ENCODE measurements at regions not wholly inside any gene's neighbourhood (a gene's known extent, or its start where the extent isn't known, plus 50 kb on each side); places are given as distances from the start of the nearest gene placed in this dataset.

GRCh38 chr4:188197566-188197965 is 58.3 kb downstream of the TRIML1 start:
- in situ Hi-C loops (cut with MboI; ENCODE audit: low sequenced_read_pairs): no loop called here
- H3K9me3 ChIP-seq: no peaks in the 10 kb centered on the region
- no peaks in the 10 kb centered on the region for H3K4me1 ChIP-seq
- no peak for DNase-seq (ENCODE audit: low spot score in 2 of 2)
- no peaks in the 10 kb centered on the region for H3K36me3 ChIP-seq (replicated peaks)
- H3K4me3 ChIP-seq: no peak overlapping the region
- no peaks in the 10 kb centered on the region for H3K27me3 ChIP-seq (ENCODE audit: low read depth)

- Histone ChIP-seq H3K4me1 (no peaks in the 10 kb centered on the region), H3K9me3 (no peaks in the 10 kb centered on the region), H3K4me3 (no peak overlapping the region), H3K27me3 (ENCODE audit: low read depth) (no peaks in the 10 kb centered on the region), H3K36me3 (replicated peaks) (no peaks in the 10 kb centered on the region)
- no peak for DNase-seq (ENCODE audit: low spot score in 2 of 2)
- in situ Hi-C loops (cut with MboI; ENCODE audit: low sequenced_read_pairs): no loop called here
These were observed 59.9 kb downstream of the TRIML1 start for GRCh38 chr4:188198982-188199792.

- in situ Hi-C loops (cut with MboI; ENCODE audit: low sequenced_read_pairs): no loop called here
- no peak for DNase-seq (ENCODE audit: low spot score in 2 of 2)
These were observed 62.6 kb downstream of the TRIML1 start for GRCh38 chr4:188201851-188202250.

DNA sequence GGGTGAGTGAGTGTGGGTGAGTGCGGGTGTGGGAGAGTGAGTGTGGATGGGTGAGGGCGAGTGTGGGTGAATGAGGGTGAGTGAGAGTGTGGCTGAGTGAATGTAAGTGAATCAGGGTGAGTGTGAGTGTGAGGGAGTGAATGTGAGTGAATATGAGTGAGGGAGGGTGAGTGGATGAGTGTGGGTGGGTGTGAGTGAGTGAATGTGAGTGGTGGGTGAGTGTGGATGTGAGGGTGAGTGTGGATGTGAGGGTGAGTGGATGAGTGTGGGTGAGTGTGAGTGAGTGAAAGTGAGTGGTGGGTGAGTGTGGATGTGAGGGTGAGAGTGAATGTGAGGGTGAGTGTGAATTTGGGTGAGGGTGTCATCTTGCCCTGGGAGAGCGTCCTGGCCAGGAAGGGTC is 67.5 kb downstream of the TRIML1 start:
- H3K4me3 ChIP-seq: no peak overlapping the region
- H3K36me3 ChIP-seq (replicated peaks): no peaks in the 10 kb centered on the region
- no peaks in the 10 kb centered on the region for H3K9me3 ChIP-seq
- DNase-seq (ENCODE audit: low spot score in 2 of 2): no peak
- no peaks in the 10 kb centered on the region for H3K27me3 ChIP-seq (ENCODE audit: low read depth)
- in situ Hi-C loops (cut with MboI; ENCODE audit: low sequenced_read_pairs): no loop called here
- H3K4me1 ChIP-seq: no peaks in the 10 kb centered on the region

More at GRCh38 chr4:188201851-188202250, 62.6 kb downstream of the TRIML1 start:
- H3K4me3 ChIP-seq: no peak overlapping the region
- no peaks in the 10 kb centered on the region for H3K36me3 ChIP-seq (replicated peaks)
- no peaks in the 10 kb centered on the region for H3K27me3 ChIP-seq (ENCODE audit: low read depth)
- no peaks in the 10 kb centered on the region for H3K4me1 ChIP-seq
- no peaks in the 10 kb centered on the region for H3K9me3 ChIP-seq

GRCh38 chr4:188214861-188215260 is 75.6 kb downstream of the TRIML1 start:
- H3K36me3 ChIP-seq (replicated peaks): no peaks in the 10 kb centered on the region
- DNase-seq (ENCODE audit: low spot score in 2 of 2): no peak

GRCh38 chr4:188218392-188218791 is 79.2 kb downstream of the TRIML1 start:
- Histone ChIP-seq H3K4me3 (no peak overlapping the region), H3K9me3 (no peaks in the 10 kb centered on the region), H3K4me1 (no peaks in the 10 kb centered on the region), H3K27me3 (ENCODE audit: low read depth) (no peaks in the 10 kb centered on the region), H3K36me3 (replicated peaks) (no peaks in the 10 kb centered on the region)
- in situ Hi-C loops (cut with MboI; ENCODE audit: low sequenced_read_pairs): no loop called here
- DNase-seq (ENCODE audit: low spot score in 2 of 2): no peak

More at GRCh38 chr4:188214861-188215260, 75.6 kb downstream of the TRIML1 start:
- in situ Hi-C loops (cut with MboI; ENCODE audit: low sequenced_read_pairs): no loop called here
- H3K4me1 ChIP-seq: no peaks in the 10 kb centered on the region
- no peaks in the 10 kb centered on the region for H3K27me3 ChIP-seq (ENCODE audit: low read depth)
- no peaks in the 10 kb centered on the region for H3K9me3 ChIP-seq
- no peak overlapping the region for H3K4me3 ChIP-seq

DNA sequence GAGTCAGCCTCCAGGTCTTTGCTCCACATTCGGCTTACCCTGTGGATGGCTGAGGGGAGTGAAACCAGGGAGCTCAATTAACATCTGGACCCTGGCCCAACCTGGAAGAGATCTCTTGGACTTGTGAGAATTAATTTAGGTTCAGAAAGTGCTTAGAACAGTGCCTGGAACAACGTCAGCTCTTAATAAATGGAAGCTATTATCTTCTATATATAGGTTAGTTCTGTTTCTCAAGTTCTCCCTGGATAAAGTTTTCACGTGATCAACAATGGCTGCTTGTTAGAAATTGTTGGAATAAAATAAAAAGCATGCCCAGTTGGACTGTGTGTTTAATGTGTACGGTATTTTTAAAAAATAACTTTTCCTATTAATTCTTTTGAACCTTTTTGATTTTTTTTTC is 80.8 kb downstream of the TRIML1 start:
- in situ Hi-C loops (cut with MboI; ENCODE audit: low sequenced_read_pairs): no loop called here
- Histone ChIP-seq H3K4me1 (no peaks in the 10 kb centered on the region), H3K36me3 (replicated peaks) (no peaks in the 10 kb centered on the region), H3K27me3 (ENCODE audit: low read depth) (no peaks in the 10 kb centered on the region), H3K4me3 (no peak overlapping the region), H3K9me3 (no peaks in the 10 kb centered on the region)
- DNase-seq (ENCODE audit: low spot score in 2 of 2): no peak

- H3K27me3 ChIP-seq (ENCODE audit: low read depth): no peaks in the 10 kb centered on the region
- H3K4me3 ChIP-seq: no peak overlapping the region
- DNase-seq (ENCODE audit: low spot score in 2 of 2): no peak
- H3K36me3 ChIP-seq (replicated peaks): no peaks in the 10 kb centered on the region
- H3K9me3 ChIP-seq: no peaks in the 10 kb centered on the region
- in situ Hi-C loops (cut with MboI; ENCODE audit: low sequenced_read_pairs): no loop called here
- no peaks in the 10 kb centered on the region for H3K4me1 ChIP-seq
These were observed 81.8 kb downstream of the TRIML1 start for GRCh38 chr4:188221090-188221489.

DNA sequence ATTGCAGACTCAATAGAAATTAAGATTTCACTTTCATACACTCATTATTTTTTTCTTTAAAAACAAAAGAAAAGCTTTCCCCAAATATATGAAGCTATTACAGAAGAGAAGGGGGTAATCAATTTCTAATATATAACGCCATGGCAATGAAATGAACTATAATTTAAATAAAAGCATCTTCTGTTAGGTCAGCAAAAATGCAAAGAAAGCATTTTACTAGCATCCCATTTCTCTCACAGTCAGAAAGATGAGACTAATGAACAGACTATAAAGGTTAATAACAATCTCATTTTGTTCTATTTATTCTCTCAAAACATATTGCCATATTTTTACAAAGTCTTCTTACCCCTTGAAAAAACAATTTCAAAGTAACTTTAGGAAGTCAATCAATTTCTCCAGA is 89.0 kb downstream of the TRIML1 start:
- DNase-seq (ENCODE audit: low spot score in 2 of 2): no peak
- Histone ChIP-seq H3K4me1 (no peaks in the 10 kb centered on the region), H3K27me3 (ENCODE audit: low read depth) (no peaks in the 10 kb centered on the region), H3K9me3 (no peaks in the 10 kb centered on the region), H3K36me3 (replicated peaks) (no peaks in the 10 kb centered on the region), H3K4me3 (no peak overlapping the region)
- in situ Hi-C loops (cut with MboI; ENCODE audit: low sequenced_read_pairs): no loop called here

- no peak for DNase-seq (ENCODE audit: low spot score in 2 of 2)
- no peaks in the 10 kb centered on the region for H3K9me3 ChIP-seq
- H3K4me3 ChIP-seq: no peak overlapping the region
- in situ Hi-C loops (cut with MboI; ENCODE audit: low sequenced_read_pairs): no loop called here
- no peaks in the 10 kb centered on the region for H3K36me3 ChIP-seq (replicated peaks)
- no peaks in the 10 kb centered on the region for H3K4me1 ChIP-seq
- H3K27me3 ChIP-seq (ENCODE audit: low read depth): no peaks in the 10 kb centered on the region
These were observed 93.2 kb downstream of the TRIML1 start for GRCh38 chr4:188232428-188232827.

- Histone ChIP-seq H3K4me3 (no peak overlapping the region), H3K4me1 (no peaks in the 10 kb centered on the region)
- in situ Hi-C loops (cut with MboI; ENCODE audit: low sequenced_read_pairs): no loop called here
These were observed 102.8 kb downstream of the TRIML1 start for GRCh38 chr4:188242041-188242440.

GRCh38 chr4:188245651-188246050 is 106.4 kb downstream of the TRIML1 start:
- no peaks in the 10 kb centered on the region for H3K36me3 ChIP-seq (replicated peaks)
- 0 out of 2 replicates have a peak, but pooled peaks cover 2% of the 10 kb centered on the region for H3K9me3 ChIP-seq
- no peak overlapping the region for H3K4me3 ChIP-seq
- no peak for DNase-seq (ENCODE audit: low spot score in 2 of 2)
- in situ Hi-C loops (cut with MboI; ENCODE audit: low sequenced_read_pairs): no loop called here
- no peaks in the 10 kb centered on the region for H3K27me3 ChIP-seq (ENCODE audit: low read depth)
- no peaks in the 10 kb centered on the region for H3K4me1 ChIP-seq

More at GRCh38 chr4:188242041-188242440, 102.8 kb downstream of the TRIML1 start:
- H3K27me3 ChIP-seq (ENCODE audit: low read depth): no peaks in the 10 kb centered on the region
- no peaks in the 10 kb centered on the region for H3K36me3 ChIP-seq (replicated peaks)
- DNase-seq (ENCODE audit: low spot score in 2 of 2): no peak
- H3K9me3 ChIP-seq: no peaks in the 10 kb centered on the region

DNA sequence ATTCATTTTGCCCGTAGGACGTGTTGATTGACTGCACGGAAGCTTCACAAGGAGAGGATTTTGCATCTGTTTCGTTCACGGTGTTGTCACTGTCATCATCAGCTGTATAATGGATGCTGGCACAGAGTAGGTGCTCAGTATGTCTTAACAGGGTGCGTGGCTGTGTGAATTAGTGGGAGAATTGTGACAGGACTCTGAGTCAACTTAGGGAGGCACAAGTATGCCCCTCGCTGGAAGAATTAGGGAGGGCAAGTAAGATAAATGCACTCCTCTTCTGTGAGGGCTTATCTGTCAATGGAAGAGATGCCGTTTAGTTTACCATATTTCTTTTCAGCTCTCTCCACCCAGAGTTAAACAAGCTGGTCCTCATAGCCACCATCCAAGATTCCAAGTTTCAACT is 107.2 kb downstream of the TRIML1 start:
- no peaks in the 10 kb centered on the region for H3K27me3 ChIP-seq (ENCODE audit: low read depth)
- in situ Hi-C loops (cut with MboI; ENCODE audit: low sequenced_read_pairs): no loop called here
- DNase-seq (ENCODE audit: low spot score in 2 of 2): peak; percentile 13 to 37

GRCh38 chr4:188254211-188254610 is 115.0 kb downstream of the TRIML1 start:
- Histone ChIP-seq H3K4me3 (no peak overlapping the region), H3K27me3 (ENCODE audit: low read depth) (no peaks in the 10 kb centered on the region), H3K9me3 (peaks cover 2% of the 10 kb centered on the region; the same call in 1 of the 2 replicates), H3K36me3 (replicated peaks) (no peaks in the 10 kb centered on the region), H3K4me1 (peaks cover 13% of the 10 kb centered on the region)
- in situ Hi-C loops (cut with MboI; ENCODE audit: low sequenced_read_pairs): no loop called here
- no peak for DNase-seq (ENCODE audit: low spot score in 2 of 2)

More for the DNA sequence above, 107.2 kb downstream of the TRIML1 start:
- H3K36me3 ChIP-seq (replicated peaks): no peaks in the 10 kb centered on the region
- H3K4me1 ChIP-seq: no peaks in the 10 kb centered on the region
- 0 out of 2 replicates have a peak, but pooled peaks cover 2% of the 10 kb centered on the region for H3K9me3 ChIP-seq
- H3K4me3 ChIP-seq: no peak overlapping the region
